ENCODE measurements at regions not wholly inside any gene's neighbourhood (a gene's known extent, or its start where the extent isn't known, plus 50 kb on each side); places are given as distances from the start of the nearest gene placed in this dataset.

- ATAC-seq (no peak), DNase-seq (no peak), FAIRE-seq (no peak)
- Histone ChIP-seq H3K36me3 (no peaks in the 10 kb centered on the region), H3K27ac (no peak overlapping the region), H3K4me1 (no peaks in the 10 kb centered on the region), H3K9me3 (no peaks in the 10 kb centered on the region), H3K27me3 (peaks cover 0 to 37% (median 0%) of the 10 kb centered on the region in 4 donors), H3K4me3 (no peak overlapping the region)
- TF ChIP-seq CTCF (IDR thresholded peaks at IDR 0.05), result no peak
- intact Hi-C loops (cut with DNase I), result no loop called here
Measured at GRCh38 chr14:36441283-36441682, 78.7 kb downstream of the NKX2-1 start.

- peaks cover 0 to 35% (median 0%) of the 10 kb centered on the region in 4 donors for H3K27me3 ChIP-seq
- no peaks in the 10 kb centered on the region for H3K36me3 ChIP-seq
- no peak for TF ChIP-seq CTCF (IDR thresholded peaks at IDR 0.05)
- no peak for DNase-seq
- intact Hi-C loops (cut with DNase I), result no loop called here
- no peak for FAIRE-seq
- WGBS, 2 donors, result 14 to 21% methylated on average over 4 of the region's 4 CpGs
- H3K9me3 ChIP-seq, result no peaks in the 10 kb centered on the region
- no peak overlapping the region for H3K27ac ChIP-seq
- H3K4me1 ChIP-seq, result no peaks in the 10 kb centered on the region
- no peak for ATAC-seq
- no peak overlapping the region for H3K4me3 ChIP-seq
Measured at GRCh38 chr14:36439766-36440165, 80.3 kb downstream of the NKX2-1 start.

GRCh38 chr14:36438883-36439282 is 81.1 kb downstream of the NKX2-1 start:
- H3K9me3 ChIP-seq, result no peaks in the 10 kb centered on the region
- no peak for TF ChIP-seq CTCF (IDR thresholded peaks at IDR 0.05)
- no peak for ATAC-seq
- no peak for FAIRE-seq
- 24 to 36% methylated on average over 4 of the region's 4 CpGs for WGBS, 2 donors
- H3K27me3 ChIP-seq, result peaks cover 0 to 29% (median 0%) of the 10 kb centered on the region in 4 donors
- no peak overlapping the region for H3K4me3 ChIP-seq
- H3K4me1 ChIP-seq, result no peaks in the 10 kb centered on the region
- H3K27ac ChIP-seq, result no peak overlapping the region
- DNase-seq, result no peak
- H3K36me3 ChIP-seq, result no peaks in the 10 kb centered on the region
- intact Hi-C loops (cut with DNase I), result no loop called here

- no peaks in the 10 kb centered on the region for H3K9me3 ChIP-seq
- no peak overlapping the region for H3K4me3 ChIP-seq
- DNase-seq (peak in 3 of 6 donors; percentile 5 to 27 (median 15)), FAIRE-seq (no peak), ATAC-seq (peak; percentile 52 to 98 (median 76))
- intact Hi-C loops (cut with DNase I), result no loop called here
- H3K4me1 ChIP-seq, result no peaks in the 10 kb centered on the region
- no peak for TF ChIP-seq CTCF (IDR thresholded peaks at IDR 0.05)
- no peaks in the 10 kb centered on the region for H3K36me3 ChIP-seq
- WGBS, 2 donors, result 25 to 28% methylated on average over 5 of the region's 5 CpGs
- no peak overlapping the region for H3K27ac ChIP-seq
- H3K27me3 ChIP-seq, result no peaks in the 10 kb centered on the region
Measured at GRCh38 chr14:36430662-36431084, 89.4 kb downstream of the NKX2-1 start.

GRCh38 chr14:36430169-36430568 is 89.9 kb downstream of the NKX2-1 start:
- WGBS, 2 donors, result 45 to 49% methylated on average over 4 of the region's 4 CpGs
- no peak for DNase-seq
- FAIRE-seq, result no peak
- Histone ChIP-seq H3K9me3 (no peaks in the 10 kb centered on the region), H3K27me3 (no peaks in the 10 kb centered on the region), H3K4me3 (no peak overlapping the region), H3K36me3 (no peaks in the 10 kb centered on the region), H3K4me1 (no peaks in the 10 kb centered on the region), H3K27ac (no peak overlapping the region)
- intact Hi-C loops (cut with DNase I), result no loop called here
- ATAC-seq, result peak in 1 of 4 donors; percentile 12
- no peak for TF ChIP-seq CTCF (IDR thresholded peaks at IDR 0.05)

All from pancreas (tissue), 10 donors.